Left ventricle myocardium inferior (tissue), 1 donor: ENCODE measurements at regions not wholly inside any gene's neighbourhood (a gene's known extent, or its start where the extent isn't known, plus 50 kb on each side); places are given as distances from the start of the nearest gene placed in this dataset.

Experiments used
- DNase-seq: peaks from one replicate; pipeline ENCODE4 v3.0.0-alpha.2; 2020
- H3K27ac ChIP-seq: fragments of 200-600 bp; replicated peaks from 2 replicates; pipeline ENCODE4 v1.8.0; 2021
- H3K27me3 ChIP-seq: fragments of 200-600 bp; 2 replicates; pipeline ENCODE4 v1.8.0; 2021; ENCODE audit warnings: low read depth
- H3K36me3 ChIP-seq: fragments of 200-600 bp; 2 replicates; pipeline ENCODE4 v1.8.0; 2021
- H3K4me1 ChIP-seq: fragments of 200-600 bp; 2 replicates; pipeline ENCODE4 v1.8.0; 2021
- H3K4me3 ChIP-seq: fragments of 200-600 bp; 2 replicates; pipeline ENCODE4 v1.8.0; 2021; ENCODE audit warnings: mild to moderate bottlenecking, moderate library complexity
- H3K9me3 ChIP-seq: fragments of 200-600 bp; replicated peaks from 2 replicates; pipeline ENCODE4 v1.8.0; 2021
- intact Hi-C: fragments of 100-400 bp; cut with micrococcal nuclease; formaldehyde crosslinking; loops from one replicate; pipeline ENCODE4 v1.11.0; 2022
- TF ChIP-seq, protein P1 (sequence below): fragments of 200-600 bp; IDR thresholded peaks from 2 replicates; pipeline ENCODE4 v1.8.0; 2021; ENCODE audit warnings: antibody characterized with exemption, mild to moderate bottlenecking, borderline replicate concordance
- donor health status: DM: no; HTN: yes; CAD: no; lungs with severe emphysema.

DNA sequence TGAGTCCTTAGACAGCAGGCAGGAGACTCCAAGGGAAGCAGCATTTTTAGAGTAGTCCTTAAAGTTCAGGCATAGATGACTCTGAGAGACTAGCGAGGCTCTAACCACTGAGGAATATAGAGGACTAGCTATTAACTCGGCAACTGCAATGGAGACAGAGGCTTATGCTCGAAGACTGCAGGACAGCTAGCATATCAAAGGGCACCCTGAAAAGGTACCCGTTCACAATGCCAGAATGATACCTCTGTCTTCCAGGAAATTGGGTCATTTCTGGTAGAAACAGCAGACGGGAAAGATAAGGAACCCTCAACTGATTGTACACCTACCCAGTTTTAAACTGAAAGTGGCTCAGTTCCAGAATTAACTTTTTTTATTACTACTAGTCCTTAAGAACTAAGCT is 1204.0 kb upstream of the ZEB2 start:
- H3K4me1 ChIP-seq, result no peaks in the 10 kb centered on the region
- no peaks in the 10 kb centered on the region for H3K9me3 ChIP-seq
- no peaks in the 10 kb centered on the region for H3K27me3 ChIP-seq
- intact Hi-C loops, result no loop called here
- H3K4me3 ChIP-seq, result no peak overlapping the region
- H3K27ac ChIP-seq, result no peak overlapping the region
- TF ChIP-seq, protein P1, sequence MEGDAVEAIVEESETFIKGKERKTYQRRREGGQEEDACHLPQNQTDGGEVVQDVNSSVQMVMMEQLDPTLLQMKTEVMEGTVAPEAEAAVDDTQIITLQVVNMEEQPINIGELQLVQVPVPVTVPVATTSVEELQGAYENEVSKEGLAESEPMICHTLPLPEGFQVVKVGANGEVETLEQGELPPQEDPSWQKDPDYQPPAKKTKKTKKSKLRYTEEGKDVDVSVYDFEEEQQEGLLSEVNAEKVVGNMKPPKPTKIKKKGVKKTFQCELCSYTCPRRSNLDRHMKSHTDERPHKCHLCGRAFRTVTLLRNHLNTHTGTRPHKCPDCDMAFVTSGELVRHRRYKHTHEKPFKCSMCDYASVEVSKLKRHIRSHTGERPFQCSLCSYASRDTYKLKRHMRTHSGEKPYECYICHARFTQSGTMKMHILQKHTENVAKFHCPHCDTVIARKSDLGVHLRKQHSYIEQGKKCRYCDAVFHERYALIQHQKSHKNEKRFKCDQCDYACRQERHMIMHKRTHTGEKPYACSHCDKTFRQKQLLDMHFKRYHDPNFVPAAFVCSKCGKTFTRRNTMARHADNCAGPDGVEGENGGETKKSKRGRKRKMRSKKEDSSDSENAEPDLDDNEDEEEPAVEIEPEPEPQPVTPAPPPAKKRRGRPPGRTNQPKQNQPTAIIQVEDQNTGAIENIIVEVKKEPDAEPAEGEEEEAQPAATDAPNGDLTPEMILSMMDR, result no peak
- no peak for DNase-seq
- H3K36me3 ChIP-seq, result no peaks in the 10 kb centered on the region

- TF ChIP-seq, protein P1, result no peak
- H3K27ac ChIP-seq, result no peak overlapping the region
These were observed 1201.8 kb upstream of the ZEB2 start for GRCh38 chr2:145721681-145722080.

GRCh38 chr2:145715601-145716000 is 1195.7 kb upstream of the ZEB2 start:
- TF ChIP-seq, protein P1, result no peak
- DNase-seq, result no peak
- Histone ChIP-seq H3K27ac (no peak overlapping the region), H3K4me1 (no peaks in the 10 kb centered on the region), H3K4me3 (no peak overlapping the region), H3K9me3 (peaks cover 16% of the 10 kb centered on the region), H3K27me3 (no peaks in the 10 kb centered on the region), H3K36me3 (no peaks in the 10 kb centered on the region)
- intact Hi-C loops, result no loop called here

More at GRCh38 chr2:145721681-145722080, 1201.8 kb upstream of the ZEB2 start:
- H3K4me3 ChIP-seq, result no peak overlapping the region
- intact Hi-C loops, result no loop called here
- no peak for DNase-seq
- no peaks in the 10 kb centered on the region for H3K4me1 ChIP-seq
- no peaks in the 10 kb centered on the region for H3K9me3 ChIP-seq
- H3K36me3 ChIP-seq, result no peaks in the 10 kb centered on the region
- no peaks in the 10 kb centered on the region for H3K27me3 ChIP-seq

- intact Hi-C loops, result no loop called here
- no peak for DNase-seq
- Histone ChIP-seq H3K27ac (no peak overlapping the region), H3K4me3 (no peak overlapping the region), H3K27me3 (no peaks in the 10 kb centered on the region), H3K36me3 (no peaks in the 10 kb centered on the region), H3K9me3 (peaks cover 48% of the 10 kb centered on the region), H3K4me1 (no peaks in the 10 kb centered on the region)
- TF ChIP-seq, protein P1, result no peak
These were observed 1190.4 kb upstream of the ZEB2 start for GRCh38 chr2:145710303-145710702.

- H3K4me1 ChIP-seq, result no peaks in the 10 kb centered on the region
- no peaks in the 10 kb centered on the region for H3K27me3 ChIP-seq
- DNase-seq, result no peak
- H3K27ac ChIP-seq, result no peak overlapping the region
- intact Hi-C loops, result no loop called here
- no peak overlapping the region for H3K4me3 ChIP-seq
- peaks cover 29% of the 10 kb centered on the region for H3K9me3 ChIP-seq
- TF ChIP-seq, protein P1, result no peak
- H3K36me3 ChIP-seq, result no peaks in the 10 kb centered on the region
These were observed 1182.4 kb upstream of the ZEB2 start for GRCh38 chr2:145702305-145702704.
